Keratinocyte (primary cell): ENCODE measurements at regions not wholly inside any gene's neighbourhood (a gene's known extent, or its start where the extent isn't known, plus 50 kb on each side); places are given as distances from the start of the nearest gene placed in this dataset.

ENCODE experiments used
- DNase-seq: peaks from one replicate; pipeline ENCODE4 v3.0.0-alpha.2; 2011; ENCODE audit warnings: low read depth, missing footprints, low spot score
- FAIRE-seq: peaks from 2 replicates; lab custom pipeline; 2011; peaks lifted over from hg19 to GRCh38; lab: Jason Lieb, UNC
- H2AFZ ChIP-seq: 2 replicates; pipeline ENCODE4 v1.6.0; 2012; ENCODE audit warnings: low read length, control low read depth, inconsistent platforms; ENCODE audit not compliant: control insufficient read depth
- H3K27ac ChIP-seq: 2 replicates; pipeline ENCODE4 v1.5.1; 2011; ENCODE audit warnings: low read length; ENCODE audit not compliant: control insufficient read depth, insufficient read depth
- H3K27me3 ChIP-seq: 3 replicates; pipeline ENCODE4 v1.6.0; 2011; ENCODE audit warnings: low read length; ENCODE audit not compliant: control insufficient read depth, insufficient read depth; ENCODE audit errors: extremely low read depth
- H3K36me3 ChIP-seq, 2 experiments: 2 replicates in 1 of 2; 3 replicates in 1 of 2; pipeline ENCODE4 v1.5.1; 2011; ENCODE audit warnings: low read length in 2 of 2, mild to moderate bottlenecking in 1 of 2; ENCODE audit not compliant: control insufficient read depth in 2 of 2, insufficient read depth in 2 of 2; ENCODE audit errors: extremely low read depth in 1 of 2
- H3K4me1 ChIP-seq: 3 replicates; pipeline ENCODE4 v1.5.1; 2011; ENCODE audit warnings: low read length; ENCODE audit not compliant: control insufficient read depth, insufficient read depth; ENCODE audit errors: extremely low read depth
- H3K4me2 ChIP-seq: 3 replicates; pipeline ENCODE4 v1.6.0; 2011; ENCODE audit warnings: low read depth, low read length; ENCODE audit not compliant: control insufficient read depth, insufficient read depth; ENCODE audit errors: extremely low read depth
- H3K4me3 ChIP-seq, 3 experiments: fragments of 200-600 bp in 1 of 3; sonication (generic) in 1 of 3; 2 replicates in 2 of 3; 3 replicates in 1 of 3; pipeline ENCODE4 v1.5.1; 2011 to 2016; ENCODE audit warnings: low read length in 3 of 3, mild to moderate bottlenecking in 3 of 3, control low read depth in 2 of 3, inconsistent platforms in 1 of 3, low read depth in 1 of 3, mixed read lengths in 1 of 3, mixed run types in 1 of 3, moderate library complexity in 1 of 3; ENCODE audit not compliant: control insufficient read depth in 2 of 3, insufficient read depth in 2 of 3; ENCODE audit errors: extremely low read depth in 1 of 3
- H3K79me2 ChIP-seq: 2 replicates; pipeline ENCODE4 v1.6.0; 2012; ENCODE audit warnings: low read length; ENCODE audit not compliant: control insufficient read depth, insufficient read depth
- H3K9ac ChIP-seq: 3 replicates; pipeline ENCODE4 v1.6.0; 2011; ENCODE audit warnings: low read length; ENCODE audit not compliant: control insufficient read depth, insufficient read depth; ENCODE audit errors: extremely low read depth
- H3K9me1 ChIP-seq: 3 replicates; pipeline ENCODE4 v1.6.0; 2011; ENCODE audit warnings: low read length; ENCODE audit not compliant: control insufficient read depth, insufficient read depth; ENCODE audit errors: extremely low read depth
- H3K9me3 ChIP-seq: 2 replicates; pipeline ENCODE4 v1.5.1; 2012; ENCODE audit warnings: low read depth, low read length; ENCODE audit not compliant: control insufficient read depth
- H4K20me1 ChIP-seq: 3 replicates; pipeline ENCODE4 v1.6.0; 2011; ENCODE audit warnings: low read length; ENCODE audit not compliant: control insufficient read depth, insufficient read depth; ENCODE audit errors: extremely low read depth
- CTCF ChIP-seq, 3 experiments: IDR thresholded peaks in 1 of 3; conservative IDR thresholded peaks in 1 of 3; optimal IDR thresholded peaks in 1 of 3; 2 replicates in 2 of 3; 3 replicates in 1 of 3; pipeline versions ENCODE3 to v1.5.1; 2011; ENCODE audit warnings: low read length in 3 of 3, mild to moderate bottlenecking in 3 of 3, moderate library complexity in 2 of 3, control low read depth in 1 of 3, inconsistent platforms in 1 of 3; ENCODE audit not compliant: insufficient read depth in 2 of 3; ENCODE audit errors: extremely low read depth in 1 of 3
- EZH2 ChIP-seq: IDR thresholded peaks from one replicate; pipeline ENCODE4 v1.6.1; 2012; ENCODE audit warnings: inconsistent platforms, mild to moderate bottlenecking, low read length, moderate library complexity
- dilution Hi-C: fragments of 300-500 bp; cut with MboI; formaldehyde crosslinking; loops from one replicate; pipeline ENCODE4 v1.7.0; 2020; ENCODE audit warnings: low sequenced_read_pairs; ENCODE audit not compliant: extremely low pct_ligation_motif_present

GRCh38 chr9:18043978-18044377 lies 430.0 kb upstream of the ADAMTSL1 start:
- TF ChIP-seq EZH2 (no peak), CTCF (optimal IDR thresholded peaks at IDR 0.05 in 1 of 3, IDR thresholded peaks at IDR 0.05 in 1 of 3, conservative IDR thresholded peaks at IDR 0.05 in 1 of 3; ENCODE audit: extremely low read depth in 1 of 3, insufficient read depth in 2 of 3, low read length in 3 of 3) (no peak)
- Histone ChIP-seq H3K79me2 (no peaks in the 10 kb centered on the region), H3K4me2 (no peak overlapping the region), H3K36me3 (no peaks in the 10 kb centered on the region), H3K9me1 (no peaks in the 10 kb centered on the region), H4K20me1 (no peaks in the 10 kb centered on the region), H3K4me1 (no peaks in the 10 kb centered on the region), H3K27ac (no peak overlapping the region), H3K4me3 (no peak overlapping the region), H2AFZ (no peak overlapping the region), H3K9ac (no peak overlapping the region), H3K27me3 (no peaks in the 10 kb centered on the region), H3K9me3 (no peaks in the 10 kb centered on the region)
- dilution Hi-C loops, result no loop called here
- DNase-seq (no peak), FAIRE-seq (no peak)

- H3K9me3 ChIP-seq, result no peaks in the 10 kb centered on the region
- no peaks in the 10 kb centered on the region for H3K27me3 ChIP-seq
- no peak overlapping the region for H3K9ac ChIP-seq
- H3K4me3 ChIP-seq, result no peak overlapping the region
- dilution Hi-C loops, result no loop called here
- FAIRE-seq, result no peak
- no peak for DNase-seq
- TF ChIP-seq CTCF (optimal IDR thresholded peaks at IDR 0.05 in 1 of 3, IDR thresholded peaks at IDR 0.05 in 1 of 3, conservative IDR thresholded peaks at IDR 0.05 in 1 of 3; ENCODE audit: extremely low read depth in 1 of 3, insufficient read depth in 2 of 3, low read length in 3 of 3), result no peak
- no peak for TF ChIP-seq EZH2
- no peak overlapping the region for H3K4me2 ChIP-seq
- no peaks in the 10 kb centered on the region for H3K79me2 ChIP-seq
- H2AFZ ChIP-seq, result no peak overlapping the region
- H3K36me3 ChIP-seq, result no peaks in the 10 kb centered on the region
- H3K9me1 ChIP-seq, result no peaks in the 10 kb centered on the region
- H3K4me1 ChIP-seq, result no peaks in the 10 kb centered on the region
- H3K27ac ChIP-seq, result no peak overlapping the region
- no peaks in the 10 kb centered on the region for H4K20me1 ChIP-seq
These were observed 428.6 kb upstream of the ADAMTSL1 start for GRCh38 chr9:18045326-18045725.
